Omental fat pad (tissue), 3 donors: ENCODE measurements at regions not wholly inside any gene's neighbourhood (a gene's known extent, or its start where the extent isn't known, plus 50 kb on each side); places are given as distances from the start of the nearest gene placed in this dataset.
"Not testable (repeated sequence)": the region's sequence is repeated elsewhere in the genome, so short reads cannot be mapped to it uniquely, and the experiment has no call there.

Experiments
- ATAC-seq: fragments of 150-250 bp; one replicate; pipeline ENCODE4 v1.9.1; 2016; ENCODE audit warnings: mild to moderate bottlenecking, moderate library complexity; ENCODE audit not compliant: low FRiP score
- DNase-seq: peaks from one replicate; pipeline ENCODE4 v3.0.0-alpha.2; 2019; ENCODE audit warnings: low spot score
- CTCF ChIP-seq, 3 donors: fragments of 450-650 bp; IDR thresholded peaks; one replicate each; pipeline ENCODE4 v1.5.1; 2016 to 2017; ENCODE audit warnings: antibody characterized with exemption in 3 of 3, mild to moderate bottlenecking in 3 of 3, moderate library complexity in 2 of 3

GRCh38 chr7:142478479-142479220 lies 220.8 kb upstream of the PRSS58 start:
- ATAC-seq (no peak), DNase-seq (no peak)
- no peak for TF ChIP-seq CTCF (IDR thresholded peaks at IDR 0.05)

DNA sequence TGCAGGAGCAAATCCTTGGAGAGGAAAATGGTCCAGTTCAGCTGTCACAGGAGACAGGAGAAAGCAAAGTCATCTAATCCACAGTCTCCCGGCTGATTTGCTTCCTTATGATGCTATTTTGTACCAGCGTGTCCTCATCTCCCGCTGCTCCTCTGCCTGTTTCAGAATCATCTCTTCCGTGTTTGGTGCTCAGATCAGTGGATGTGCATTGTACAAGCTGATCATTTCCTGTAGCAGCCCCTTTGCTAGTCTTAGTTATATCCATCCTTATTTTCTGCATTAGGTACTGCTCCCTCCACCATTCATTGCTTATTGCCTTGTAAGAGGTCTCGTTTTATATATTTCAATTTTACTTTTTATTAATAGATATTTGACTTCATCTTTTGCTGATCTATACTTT lies 219.9 kb upstream of the PRSS58 start:
- DNase-seq, ATAC-seq: not testable (repeated sequence)

DNA sequence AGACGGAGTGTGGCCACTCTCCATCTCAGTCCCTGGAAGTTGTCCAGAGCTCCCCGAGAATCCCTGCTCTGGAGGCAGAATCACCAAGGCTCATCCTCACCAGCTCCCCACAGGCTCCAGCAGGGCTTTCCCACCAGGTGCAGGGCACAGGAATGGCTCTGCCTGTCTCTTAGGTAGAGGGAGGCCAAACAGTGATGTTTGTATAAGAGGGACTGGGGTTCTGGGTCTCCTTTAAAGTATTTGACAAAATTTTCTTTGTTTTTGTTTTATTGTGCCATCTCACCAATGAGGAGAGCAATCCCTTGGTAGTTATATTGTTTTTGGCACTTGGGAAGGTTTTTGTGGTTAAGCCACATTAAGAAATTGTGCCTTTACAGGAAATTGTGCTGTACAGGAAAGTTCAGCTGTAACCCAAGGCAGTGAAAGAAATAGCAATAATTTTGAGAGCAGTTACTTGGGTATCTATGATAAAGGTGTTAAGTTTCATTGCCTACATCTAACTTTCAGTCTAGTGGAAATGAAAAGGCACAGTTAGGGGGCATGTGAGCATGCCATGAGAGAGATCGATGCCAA lies 219.3 kb upstream of the PRSS58 start:
- ATAC-seq (no peak), DNase-seq (no peak)
- TF ChIP-seq CTCF (IDR thresholded peaks at IDR 0.05) = no peak

DNA sequence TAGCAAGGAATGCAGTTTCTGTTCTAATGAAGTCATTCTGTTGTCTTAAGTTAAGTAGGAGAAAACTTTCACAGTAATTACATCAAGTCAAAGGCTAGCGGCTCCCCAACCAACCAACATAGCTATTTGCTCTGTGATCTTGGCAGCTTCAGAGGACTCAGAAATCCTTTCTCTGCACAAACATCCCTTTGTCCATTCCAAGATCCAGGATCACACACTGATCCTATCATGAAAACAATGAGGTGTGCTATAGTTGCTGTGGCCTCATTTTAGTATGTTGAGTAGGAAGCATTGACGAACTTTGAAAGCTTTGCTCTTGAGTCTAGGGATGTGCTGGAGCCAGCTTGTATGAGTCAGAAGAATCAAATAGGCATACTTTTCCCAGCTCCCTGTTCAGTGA lies 218.2 kb upstream of the PRSS58 start:
- ATAC-seq (no peak), DNase-seq (no peak)
- no peak for TF ChIP-seq CTCF (IDR thresholded peaks at IDR 0.05)

GRCh38 chr7:142471820-142472219 lies 214.0 kb upstream of the PRSS58 start:
- no peak for TF ChIP-seq CTCF (IDR thresholded peaks at IDR 0.05)
- ATAC-seq (no peak), DNase-seq (no peak)

DNA sequence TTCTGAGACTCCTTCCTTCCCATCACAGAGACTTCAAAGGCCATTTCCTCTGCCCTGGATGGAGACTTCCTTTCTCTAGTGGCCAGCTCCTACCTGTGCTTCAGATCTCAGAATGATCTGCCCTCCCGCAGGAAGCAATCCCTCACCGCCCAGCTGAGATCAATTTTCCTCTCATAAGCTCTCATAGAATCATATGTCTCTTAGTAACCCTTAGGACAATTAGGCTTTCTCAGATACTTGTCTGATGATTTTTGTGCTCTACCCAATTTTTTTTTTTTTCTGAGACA lies 212.6 kb upstream of the PRSS58 start:
- TF ChIP-seq CTCF (IDR thresholded peaks at IDR 0.05) = no peak
- DNase-seq (no peak), ATAC-seq (no peak)

DNA sequence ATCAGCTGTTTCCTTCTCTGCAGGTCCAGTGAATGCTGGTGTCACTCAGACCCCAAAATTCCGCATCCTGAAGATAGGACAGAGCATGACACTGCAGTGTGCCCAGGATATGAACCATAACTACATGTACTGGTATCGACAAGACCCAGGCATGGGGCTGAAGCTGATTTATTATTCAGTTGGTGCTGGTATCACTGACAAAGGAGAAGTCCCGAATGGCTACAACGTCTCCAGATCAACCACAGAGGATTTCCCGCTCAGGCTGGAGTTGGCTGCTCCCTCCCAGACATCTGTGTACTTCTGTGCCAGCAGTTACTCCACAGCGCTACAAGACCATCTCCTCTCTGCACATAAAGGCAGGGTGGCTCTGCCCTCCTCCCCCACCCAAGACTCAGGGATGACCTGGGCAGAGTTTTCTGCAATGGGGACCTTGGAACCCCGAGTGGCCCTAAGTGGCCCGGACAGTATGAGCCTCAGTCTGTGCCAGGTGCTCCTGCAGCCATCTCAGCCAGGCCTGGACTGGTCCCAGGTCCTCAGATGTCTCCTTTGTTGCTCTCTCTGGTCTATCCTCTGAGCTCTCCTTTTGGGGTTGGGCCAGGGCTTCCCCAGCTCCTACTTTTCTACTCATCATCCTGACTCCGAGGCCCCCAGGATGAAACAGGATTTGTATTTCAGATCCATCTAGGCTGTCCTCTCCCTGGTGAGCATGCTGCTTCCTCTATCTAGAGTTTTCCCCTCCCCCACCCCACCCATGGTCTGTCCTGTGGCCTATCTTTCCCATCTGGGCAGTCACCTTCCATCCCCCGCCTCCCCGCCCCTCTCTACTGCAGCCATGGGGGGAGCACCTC lies 212.1 kb upstream of the PRSS58 start:
- no peak for TF ChIP-seq CTCF (IDR thresholded peaks at IDR 0.05)
- no peak for DNase-seq
- ATAC-seq = no peak
